Activated CD4-positive, alpha-beta T cell treated with anti-CD3 and anti-CD28 coated beads, Interleukin-2, amount 50 U/mL, for 24 hours (primary cell): ENCODE measurements at regions not wholly inside any gene's neighbourhood (a gene's known extent, or its start where the extent isn't known, plus 50 kb on each side); places are given as distances from the start of the nearest gene placed in this dataset.

ENCODE experiments used
- DNase-seq, 2 donors: peaks; one replicate each; pipeline ENCODE4 v3.0.0-alpha.2; 2020; ENCODE audit warnings: low read depth in 1 of 2, low spot score in 1 of 2

DNA sequence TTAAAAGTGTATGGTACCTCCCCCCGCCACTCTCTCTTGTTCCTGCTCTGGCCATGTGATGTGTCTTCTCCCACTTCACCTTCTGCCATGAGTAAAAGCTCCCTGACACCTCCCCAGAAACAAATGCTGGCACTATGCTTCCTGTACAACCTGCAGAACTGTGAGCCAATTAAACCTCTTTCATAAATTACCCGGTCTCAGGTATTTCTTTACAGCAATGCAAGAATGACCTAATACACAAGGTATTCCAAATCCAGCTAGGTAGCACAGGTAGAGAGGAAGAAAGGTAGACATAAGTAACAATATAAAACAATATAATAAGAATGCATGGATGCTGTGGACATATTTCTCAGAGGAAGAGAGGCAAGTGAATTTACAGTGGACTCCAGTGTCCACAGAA, 394.1 kb upstream of the ARID1B start:
- DNase-seq: no peak

- DNase-seq: no peak
Measured at GRCh38 chr6:156379392-156380289, 397.5 kb upstream of the ARID1B start.

DNA sequence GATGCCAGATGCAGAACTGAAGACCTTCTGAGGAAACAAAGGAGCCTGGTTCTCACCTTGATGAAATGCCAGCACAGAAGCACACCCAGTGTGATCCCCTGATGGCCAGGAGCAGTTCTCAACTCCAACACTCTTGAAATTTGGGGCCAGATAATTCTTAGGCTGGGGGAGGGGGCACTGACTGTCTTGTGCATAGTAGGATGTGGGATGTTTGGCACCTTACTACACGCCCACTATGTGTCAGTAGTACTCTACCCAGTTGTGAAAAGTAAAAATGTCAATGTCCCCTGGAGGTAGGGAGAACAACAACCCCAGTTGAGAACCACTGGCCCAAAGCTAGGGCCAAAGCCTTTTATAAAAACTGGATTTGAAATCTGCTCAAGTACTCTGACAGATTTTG, 398.3 kb upstream of the ARID1B start:
- no peak for DNase-seq

DNA sequence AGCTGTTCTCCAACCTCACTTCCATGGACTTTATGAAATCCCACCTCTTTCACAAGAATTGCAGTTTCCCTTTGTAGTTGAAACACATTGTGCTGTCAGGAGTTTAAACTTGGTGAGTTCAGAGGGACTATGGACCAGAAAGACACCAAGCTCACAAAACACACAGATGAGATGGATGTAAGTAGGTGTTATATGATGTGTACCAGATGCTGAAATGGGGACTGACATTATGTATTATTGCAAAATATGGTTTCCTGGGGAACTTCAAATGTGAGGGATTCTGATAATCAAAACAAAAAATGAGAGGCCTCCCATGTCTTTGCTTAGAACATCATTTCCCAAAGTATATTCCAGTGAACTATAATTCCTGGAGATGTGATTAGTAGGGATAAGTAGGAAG, 401.1 kb upstream of the ARID1B start:
- DNase-seq: no peak

DNA sequence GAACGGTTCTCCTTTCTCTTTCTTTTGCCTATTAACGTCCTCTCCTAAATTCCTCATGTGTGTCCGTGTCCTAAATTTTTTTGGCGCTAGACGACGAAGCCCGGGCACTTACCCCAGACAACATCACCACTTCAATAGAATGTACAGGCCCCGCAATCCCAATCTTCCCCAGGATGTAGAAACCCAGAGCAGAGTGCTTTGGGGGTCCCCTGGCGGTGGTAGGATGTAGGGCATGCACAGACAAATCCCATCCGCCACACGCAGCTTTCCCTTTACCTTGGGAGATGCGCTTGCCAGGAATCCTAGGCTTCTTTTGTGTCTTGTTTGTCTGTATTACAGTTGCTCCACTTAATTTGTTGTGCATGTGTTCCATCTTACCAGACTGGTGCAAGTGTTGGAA, 417.3 kb upstream of the ARID1B start:
- no peak for DNase-seq

DNA sequence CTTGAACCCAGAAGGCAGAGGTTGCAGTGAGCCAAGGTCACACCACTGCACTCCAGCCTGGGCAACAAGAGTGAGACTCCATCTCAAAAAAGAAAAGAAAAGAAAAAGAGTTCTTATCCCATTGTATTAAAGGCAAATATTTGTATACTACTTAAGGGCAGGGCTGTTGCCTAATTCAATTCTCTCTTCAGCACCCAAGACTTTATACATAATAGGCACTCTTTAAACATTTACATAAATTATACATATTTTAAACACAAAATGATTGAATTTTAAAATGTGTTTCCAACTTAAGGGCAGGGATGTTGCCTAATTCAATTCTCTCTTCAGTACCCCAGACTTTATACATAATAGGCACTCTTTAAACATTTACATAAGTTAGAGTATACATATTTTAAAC, 424.3 kb upstream of the ARID1B start:
- no peak for DNase-seq

- DNase-seq: no peak
Measured at GRCh38 chr6:156351346-156351966, 425.7 kb upstream of the ARID1B start.

DNA sequence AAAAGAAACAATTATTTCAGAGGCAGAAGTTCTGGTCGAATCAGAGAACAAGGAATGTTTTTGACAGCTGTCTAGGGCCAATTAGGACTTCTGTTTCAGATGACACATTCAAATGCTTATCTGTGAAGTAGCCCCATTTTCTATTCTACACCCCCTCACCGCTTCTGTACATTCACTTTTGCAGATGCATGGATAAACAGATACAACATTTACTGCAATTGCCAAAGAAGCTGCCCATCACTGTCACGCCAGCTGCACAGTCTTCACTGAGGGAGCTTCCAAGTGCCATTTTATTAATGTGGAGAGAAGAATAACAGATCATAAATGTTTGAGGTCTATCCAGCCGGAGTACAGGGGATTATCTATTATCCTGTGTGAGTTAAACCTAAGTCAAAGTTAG, 426.8 kb upstream of the ARID1B start:
- no peak for DNase-seq

GRCh38 chr6:156348849-156349248, 428.3 kb upstream of the ARID1B start:
- DNase-seq: no peak

GRCh38 chr6:156348424-156348823, 428.8 kb upstream of the ARID1B start:
- DNase-seq: no peak

DNA sequence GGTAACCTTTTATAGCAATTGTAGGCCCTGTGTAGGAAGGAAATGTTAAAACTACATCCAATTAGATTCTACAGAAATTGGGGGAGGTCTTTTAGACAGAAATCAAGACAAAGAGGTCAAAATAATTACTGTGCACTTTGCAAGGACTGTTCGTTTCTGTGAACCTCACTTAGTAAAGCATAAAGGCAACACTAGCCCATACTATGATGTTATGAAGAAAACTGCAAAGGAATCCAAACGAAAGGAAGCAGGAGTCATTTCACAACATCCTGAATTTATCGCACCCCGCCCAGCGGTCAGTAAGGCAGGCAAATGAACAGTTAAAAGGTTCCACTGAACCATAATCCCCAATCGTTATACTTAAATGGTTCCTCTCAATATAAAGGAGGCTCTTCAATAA, 429.5 kb upstream of the ARID1B start:
- DNase-seq: no peak

GRCh38 chr6:156347246-156347645, 429.9 kb upstream of the ARID1B start:
- DNase-seq: no peak

DNA sequence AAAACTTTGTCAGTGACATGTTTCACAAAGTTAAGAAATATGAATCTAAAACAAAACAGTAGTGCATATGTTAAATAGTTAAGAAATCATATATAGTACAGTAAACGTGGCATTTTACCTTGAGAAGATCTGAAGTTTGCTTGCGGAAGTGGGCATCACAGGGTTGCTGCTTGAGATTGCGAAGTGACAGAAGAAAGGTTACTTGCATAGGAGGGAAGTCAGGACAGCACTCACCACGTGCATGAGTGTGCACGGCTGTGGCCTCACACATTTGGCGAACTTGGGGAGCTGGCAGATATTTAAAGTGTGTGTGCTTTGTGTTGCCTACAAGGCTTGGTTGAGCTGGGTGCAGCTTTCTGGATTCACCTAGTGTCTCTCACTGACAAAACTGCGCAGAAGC, 431.5 kb upstream of the ARID1B start:
- no peak for DNase-seq

- DNase-seq: no peak
Measured at GRCh38 chr6:156344491-156344890, 432.7 kb upstream of the ARID1B start.

DNA sequence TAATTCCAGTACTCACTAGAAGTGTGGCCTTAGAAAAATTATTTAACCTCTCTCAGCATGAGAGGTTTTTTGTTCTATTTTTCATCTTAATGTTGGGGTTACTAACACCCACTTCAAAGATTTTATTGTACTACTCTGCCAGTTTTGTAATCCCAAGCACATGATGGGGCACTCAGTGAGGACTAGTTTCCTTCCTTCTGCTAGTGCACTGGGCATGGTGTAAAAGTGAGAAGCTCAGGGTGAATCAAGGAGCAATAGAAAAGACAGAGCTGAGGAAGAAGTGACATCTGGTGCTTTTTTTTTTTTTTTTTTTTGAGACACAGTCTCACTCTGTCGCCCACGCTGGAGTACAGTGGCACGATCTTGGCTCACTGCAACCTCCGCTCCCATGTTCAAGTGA, 439.4 kb upstream of the ARID1B start:
- DNase-seq: no peak

DNA sequence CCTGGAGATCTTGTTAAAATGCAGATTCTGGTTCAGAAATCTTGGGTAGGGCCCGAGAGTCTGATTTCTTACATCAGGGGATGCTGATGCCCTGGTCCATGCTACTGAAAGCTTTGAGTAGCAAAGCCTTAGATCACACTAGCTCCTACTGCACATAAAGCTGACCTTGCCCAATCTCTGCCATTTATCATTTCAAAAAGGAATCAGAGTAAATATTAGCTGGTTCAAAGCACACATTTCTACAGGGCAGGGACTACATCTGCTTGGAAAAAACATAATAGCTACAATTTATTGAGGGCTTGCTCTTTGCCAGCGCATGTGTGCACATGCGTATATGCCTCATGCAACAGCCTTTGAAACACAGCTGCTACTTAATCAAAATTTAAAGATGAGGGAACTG, 440.4 kb upstream of the ARID1B start:
- DNase-seq: no peak

GRCh38 chr6:156336089-156336488, 441.1 kb upstream of the ARID1B start:
- DNase-seq: no peak

- DNase-seq: no peak
Measured at GRCh38 chr6:156334966-156335365, 442.2 kb upstream of the ARID1B start.

DNA sequence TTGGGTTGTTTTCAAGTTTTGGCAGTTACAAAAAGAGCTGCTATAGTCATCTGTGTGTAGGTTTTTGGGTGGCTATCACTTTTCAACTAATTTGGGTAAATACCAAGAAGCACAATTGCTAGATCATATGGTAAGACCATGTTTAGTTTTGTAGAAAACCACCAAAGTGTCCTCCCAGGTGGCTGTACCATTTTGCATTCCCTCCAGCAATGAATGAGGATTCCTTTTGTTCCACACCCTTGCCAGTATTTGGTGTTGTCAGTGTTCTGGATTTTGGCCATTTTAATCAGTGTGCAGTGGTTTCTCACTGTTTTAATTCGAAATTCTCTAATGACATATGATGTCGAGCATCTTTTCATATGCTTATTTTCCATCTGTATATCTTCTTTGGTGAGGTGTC, 457.5 kb upstream of the ARID1B start:
- no peak for DNase-seq

- DNase-seq: no peak
Measured at GRCh38 chr6:156316583-156317125, 460.5 kb upstream of the ARID1B start.

- no peak for DNase-seq
Measured at GRCh38 chr6:156315146-156315545, 462.0 kb upstream of the ARID1B start.

- DNase-seq: no peak
Measured at GRCh38 chr6:156313037-156313436, 464.1 kb upstream of the ARID1B start.

DNA sequence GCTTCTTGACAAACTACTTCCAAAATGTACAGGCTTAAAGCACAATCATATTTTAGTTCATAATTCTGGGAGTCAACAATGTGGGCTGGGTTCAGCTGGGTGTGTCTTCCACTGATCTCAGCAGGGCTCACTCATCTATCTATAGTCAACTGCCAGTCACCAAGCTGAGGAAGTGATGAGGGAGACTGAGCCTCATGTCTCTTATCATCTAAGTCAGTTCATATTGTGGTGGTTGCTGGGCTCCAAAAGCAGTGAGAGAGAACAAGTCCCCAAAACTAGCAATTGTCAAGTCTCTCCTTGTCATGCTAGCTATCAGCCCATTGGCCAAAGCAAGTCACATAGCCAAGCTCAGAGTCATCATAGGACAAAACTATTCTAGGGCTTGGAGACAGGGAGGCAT, 465.9 kb upstream of the ARID1B start:
- DNase-seq: no peak
